Neuronal stem cell (in vitro differentiated cells): ENCODE measurements at regions not wholly inside any gene's neighbourhood (a gene's known extent, or its start where the extent isn't known, plus 50 kb on each side); places are given as distances from the start of the nearest gene placed in this dataset.

Experiments used
- DNase-seq: peaks from one replicate; pipeline ENCODE4 v3.0.0-alpha.2; 2013; ENCODE audit warnings: low spot score
- H2AFZ ChIP-seq: one replicate; pipeline ENCODE4 v1.6.1; 2013; ENCODE audit warnings: mild to moderate bottlenecking, low read length, inconsistent platforms
- H2AK5ac ChIP-seq: 2 replicates; pipeline ENCODE4 v1.6.1; 2013; ENCODE audit warnings: low read depth, mild to moderate bottlenecking, inconsistent platforms, low read length, moderate library complexity, mixed read lengths
- H2BK120ac ChIP-seq: 2 replicates; pipeline ENCODE4 v1.6.1; 2013; ENCODE audit warnings: low read depth, mild to moderate bottlenecking, inconsistent platforms, low read length, moderate library complexity, mixed read lengths
- H2BK12ac ChIP-seq: one replicate; pipeline ENCODE4 v1.6.1; 2013; ENCODE audit warnings: low read length, inconsistent platforms
- H2BK15ac ChIP-seq: 2 replicates; pipeline ENCODE4 v1.6.1; 2013; ENCODE audit warnings: mild to moderate bottlenecking, low read length, inconsistent platforms, mixed read lengths
- H2BK5ac ChIP-seq: one replicate; pipeline ENCODE4 v1.6.1; 2013; ENCODE audit warnings: inconsistent platforms, mild to moderate bottlenecking, low read length, moderate library complexity
- H3K14ac ChIP-seq: one replicate; pipeline ENCODE4 v1.6.1; 2013; ENCODE audit warnings: low read length, inconsistent platforms
- H3K18ac ChIP-seq: 2 replicates; pipeline ENCODE4 v1.6.1; 2013; ENCODE audit warnings: low read length, inconsistent platforms
- H3K23ac ChIP-seq: 2 replicates; pipeline ENCODE4 v1.6.1; 2013; ENCODE audit warnings: low read depth, mild to moderate bottlenecking, mixed read lengths, low read length, inconsistent platforms; ENCODE audit not compliant: poor library complexity
- H3K27ac ChIP-seq: replicated peaks from 3 replicates; pipeline ENCODE4 v1.5.1; 2013; ENCODE audit warnings: low read length, inconsistent platforms
- H3K27me3 ChIP-seq, 3 experiments: 2 replicates each; pipeline ENCODE4 v1.6.1; 2013; ENCODE audit warnings: low read length in 3 of 3, mild to moderate bottlenecking in 2 of 3, inconsistent platforms in 1 of 3, low read depth in 1 of 3, mixed read lengths in 1 of 3, moderate library complexity in 1 of 3; ENCODE audit not compliant: control insufficient read depth in 3 of 3, insufficient read depth in 3 of 3
- H3K36me3 ChIP-seq, 2 donors: replicated peaks in 1 of 2; 2 replicates each; pipeline ENCODE4 v1.6.1; 2013; ENCODE audit warnings: low read length in 2 of 2; ENCODE audit not compliant: control insufficient read depth in 2 of 2, insufficient read depth in 2 of 2
- H3K4ac ChIP-seq: 2 replicates; pipeline ENCODE4 v1.6.1; 2013; ENCODE audit warnings: inconsistent platforms, mild to moderate bottlenecking, low read length, moderate library complexity
- H3K4me1 ChIP-seq, 2 donors: 1 replicate in 1 of 2; 2 replicates in 1 of 2; pipeline ENCODE4 v1.6.1; 2013; ENCODE audit warnings: low read length in 2 of 2, low read depth in 1 of 2; ENCODE audit not compliant: control insufficient read depth in 2 of 2, insufficient read depth in 1 of 2
- H3K4me2 ChIP-seq: one replicate; pipeline ENCODE4 v1.6.1; 2013; ENCODE audit warnings: mild to moderate bottlenecking, low read length, inconsistent platforms; ENCODE audit not compliant: insufficient read depth, poor library complexity, severe bottlenecking
- H3K4me3 ChIP-seq, 2 donors: 2 replicates each; pipeline ENCODE4 v1.5.1; 2013; ENCODE audit warnings: low read length in 2 of 2, mild to moderate bottlenecking in 2 of 2, inconsistent platforms in 1 of 2, moderate library complexity in 1 of 2
- H3K79me1 ChIP-seq: one replicate; pipeline ENCODE4 v1.6.1; 2013; ENCODE audit warnings: low read depth, mild to moderate bottlenecking, inconsistent platforms, low read length, moderate library complexity
- H3K9ac ChIP-seq: one replicate; pipeline ENCODE4 v1.6.1; 2013; ENCODE audit warnings: mild to moderate bottlenecking, low read depth, low read length, inconsistent platforms; ENCODE audit not compliant: poor library complexity
- H3K9me3 ChIP-seq, 2 donors: replicated peaks in 1 of 2; 2 replicates each; pipeline versions ENCODE3 to v1.6.1; 2013; ENCODE audit warnings: low read length in 2 of 2, mild to moderate bottlenecking in 2 of 2, inconsistent platforms in 1 of 2, low read depth in 1 of 2, mixed read lengths in 1 of 2, moderate library complexity in 1 of 2; ENCODE audit not compliant: control insufficient read depth in 2 of 2, insufficient read depth in 1 of 2
- H4K8ac ChIP-seq: one replicate; pipeline ENCODE4 v1.6.1; 2013; ENCODE audit warnings: low read depth, mild to moderate bottlenecking, inconsistent platforms, low read length, moderate library complexity
- H4K91ac ChIP-seq: one replicate; pipeline ENCODE4 v1.6.1; 2013; ENCODE audit warnings: low read length, low read depth, mild to moderate bottlenecking, inconsistent platforms; ENCODE audit not compliant: poor library complexity
- WGBS, 2 donors: extraction: QIAGEN DNeasy Blood & Tissue Kit; methylation state at CpG; one replicate each; pipeline ENCODE4 v1.1.7; 2013; ENCODE audit warnings: missing lambda C conversion rate in 2 of 2, mixed read lengths in 1 of 2; ENCODE audit not compliant: insufficient read length in 2 of 2, insufficient replicate concordance in 1 of 2; ENCODE audit errors: extremely low coverage in 2 of 2; 5-methylcytosine and 5-hydroxymethylcytosine counted together

DNA sequence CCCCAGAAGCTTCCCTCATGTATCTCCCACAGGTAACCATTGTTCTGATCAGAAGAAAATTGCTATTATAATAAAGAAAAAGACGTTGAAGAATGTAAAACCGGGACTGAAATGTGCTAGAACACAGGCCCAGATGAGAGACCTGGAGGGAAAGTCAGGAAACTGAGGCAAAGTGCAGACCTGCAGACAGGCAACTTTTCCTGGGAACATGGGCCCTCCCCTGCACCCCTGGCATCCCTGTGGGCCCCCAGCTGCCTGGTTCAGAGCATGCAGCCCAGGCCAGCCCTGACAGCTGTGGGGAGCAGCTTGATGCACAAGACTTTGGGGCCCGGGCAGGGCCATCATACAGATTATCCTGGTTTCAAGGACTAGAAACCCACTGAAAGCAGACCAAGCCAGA, 212.2 kb downstream of the CDC5L start:
- no peak overlapping the region for H3K14ac ChIP-seq
- no peak overlapping the region for H2BK12ac ChIP-seq
- no peak for DNase-seq
- H3K36me3 ChIP-seq: no peaks in the 10 kb centered on the region
- peaks cover 0 to 4% (median 0%) of the 10 kb centered on the region in 3 experiments for H3K27me3 ChIP-seq
- no peak overlapping the region for H3K4ac ChIP-seq
- no peak overlapping the region for H3K9ac ChIP-seq
- H2BK5ac ChIP-seq: no peak overlapping the region
- no peak overlapping the region for H4K8ac ChIP-seq
- no peak overlapping the region for H4K91ac ChIP-seq
- H3K9me3 ChIP-seq: peaks cover 0 to 2% of the 10 kb centered on the region in 2 donors
- no peak overlapping the region for H3K4me2 ChIP-seq
- H3K79me1 ChIP-seq: no peaks in the 10 kb centered on the region
- no CpG with 5 or more reads among the region's 3 CpGs for WGBS, 2 donors
- H3K18ac ChIP-seq: peak overlapping the region; percentile 53
- H3K23ac ChIP-seq: no peak overlapping the region
- H2AK5ac ChIP-seq: no peak overlapping the region
- no peak overlapping the region for H3K4me3 ChIP-seq
- no peak overlapping the region for H2AFZ ChIP-seq
- H3K27ac ChIP-seq: no peak overlapping the region
- H2BK120ac ChIP-seq: no peak overlapping the region
- no peak overlapping the region for H2BK15ac ChIP-seq
- peaks cover 0 to 4% of the 10 kb centered on the region in 2 donors for H3K4me1 ChIP-seq

DNA sequence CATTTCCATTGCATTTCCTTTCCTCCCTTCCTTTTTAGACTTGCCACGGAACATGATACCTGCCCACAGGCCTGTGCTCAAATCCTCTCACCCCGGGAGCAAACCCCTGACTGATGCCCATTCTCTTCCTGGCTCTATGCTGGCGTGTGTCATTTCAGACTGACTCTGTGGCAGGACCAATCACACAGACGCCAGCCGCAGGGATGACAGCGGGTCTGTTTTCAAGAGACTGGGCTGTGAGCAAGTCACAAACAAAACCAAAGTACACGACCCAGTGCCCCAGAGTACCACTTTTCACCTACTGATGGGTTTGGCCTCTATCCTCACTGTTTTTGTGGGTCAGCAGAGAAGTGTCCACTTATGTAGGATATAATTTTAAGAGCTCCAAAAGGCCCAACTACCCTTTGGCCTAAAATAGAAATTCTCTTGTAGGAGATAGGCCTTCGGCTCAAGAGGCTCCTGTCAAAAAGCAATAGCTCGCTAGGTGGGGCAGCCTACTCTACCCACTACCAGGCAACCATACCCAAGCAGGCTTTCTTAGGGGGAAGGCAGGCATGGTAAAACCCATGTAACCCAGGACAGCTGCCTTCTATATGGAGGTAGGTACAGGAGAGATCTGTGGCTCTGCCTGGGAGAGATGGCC, 215.7 kb downstream of the CDC5L start:
- Histone ChIP-seq H2BK120ac (no peak overlapping the region), H3K9me3 (no peaks in the 10 kb centered on the region), H3K4ac (no peak overlapping the region), H3K4me2 (no peak overlapping the region), H3K23ac (no peak overlapping the region), H2BK12ac (no peak overlapping the region), H3K27ac (no peak overlapping the region), H3K9ac (no peak overlapping the region), H4K8ac (no peak overlapping the region), H2AFZ (no peak overlapping the region), H2BK15ac (no peak overlapping the region), H3K4me1 (no peaks in the 10 kb centered on the region), H3K4me3 (no peak overlapping the region), H3K18ac (no peak overlapping the region), H3K36me3 (no peaks in the 10 kb centered on the region), H3K27me3 (peaks cover 0 to 4% (median 0%) of the 10 kb centered on the region in 3 experiments), H3K79me1 (no peaks in the 10 kb centered on the region), H4K91ac (no peak overlapping the region), H2AK5ac (no peak overlapping the region), H3K14ac (no peak overlapping the region), H2BK5ac (no peak overlapping the region)
- no peak for DNase-seq
- no CpG with 5 or more reads among the region's 9 CpGs for WGBS, 2 donors

DNA sequence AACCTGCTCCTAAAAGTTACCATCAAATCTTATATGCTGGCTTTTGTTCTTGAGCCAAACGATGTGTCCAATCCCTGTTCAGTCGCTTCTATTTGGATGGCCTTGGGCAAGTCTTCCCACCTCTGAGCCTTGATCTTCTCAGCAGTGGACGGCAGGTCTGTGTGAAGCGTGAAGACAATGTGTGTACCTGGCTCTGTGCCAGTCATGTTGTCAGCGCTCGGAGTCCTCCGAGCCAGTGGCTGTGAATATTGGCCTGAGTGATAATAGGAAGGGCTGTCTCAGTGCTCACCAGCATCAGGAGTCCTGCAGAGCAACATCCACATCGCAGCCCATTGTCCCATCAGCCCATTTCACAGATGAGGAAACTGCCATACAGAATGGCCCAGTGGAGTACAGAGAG, 219.0 kb downstream of the CDC5L start:
- WGBS, 2 donors: no CpG with 5 or more reads among the region's 8 CpGs
- peaks cover 0 to 4% (median 0%) of the 10 kb centered on the region in 3 experiments for H3K27me3 ChIP-seq
- H2BK5ac ChIP-seq: no peak overlapping the region
- no peak overlapping the region for H2AK5ac ChIP-seq
- H4K91ac ChIP-seq: no peak overlapping the region
- no peak overlapping the region for H3K4me3 ChIP-seq
- H4K8ac ChIP-seq: no peak overlapping the region
- no peak overlapping the region for H2BK15ac ChIP-seq
- no peak overlapping the region for H2BK120ac ChIP-seq
- no peak overlapping the region for H3K27ac ChIP-seq
- H3K14ac ChIP-seq: no peak overlapping the region
- H2AFZ ChIP-seq: no peak overlapping the region
- H3K23ac ChIP-seq: no peak overlapping the region
- no peak overlapping the region for H3K9ac ChIP-seq
- H3K9me3 ChIP-seq: no peaks in the 10 kb centered on the region
- no peak overlapping the region for H3K18ac ChIP-seq
- H3K4me2 ChIP-seq: no peak overlapping the region
- no peaks in the 10 kb centered on the region for H3K79me1 ChIP-seq
- H3K36me3 ChIP-seq: no peaks in the 10 kb centered on the region
- H3K4me1 ChIP-seq: no peaks in the 10 kb centered on the region
- no peak overlapping the region for H2BK12ac ChIP-seq
- H3K4ac ChIP-seq: no peak overlapping the region
- DNase-seq: no peak

DNA sequence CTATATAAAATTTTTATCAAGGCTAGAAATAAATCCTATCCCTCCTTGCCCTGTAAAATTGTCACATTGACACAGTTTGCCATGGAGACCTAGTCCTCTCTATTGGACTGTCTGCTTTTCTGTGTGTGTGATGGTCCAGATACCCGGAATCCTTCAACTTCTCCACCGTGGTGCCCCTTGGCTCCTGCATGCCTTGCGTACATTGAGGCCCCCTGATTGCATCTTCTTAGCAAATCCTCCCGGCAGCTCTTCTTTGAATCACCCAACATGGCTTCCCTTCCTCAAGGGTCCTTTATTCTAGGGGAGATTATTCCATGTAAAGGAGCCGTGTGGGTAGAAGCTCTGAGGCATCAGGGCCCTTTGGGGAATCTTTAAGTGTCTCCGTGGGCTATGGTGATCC, 219.5 kb downstream of the CDC5L start:
- Histone ChIP-seq H2BK5ac (no peak overlapping the region), H4K91ac (no peak overlapping the region)
- no peak for DNase-seq

More for the DNA sequence above, 219.5 kb downstream of the CDC5L start:
- H3K18ac ChIP-seq: no peak overlapping the region
- no peaks in the 10 kb centered on the region for H3K79me1 ChIP-seq
- no peak overlapping the region for H3K4me2 ChIP-seq
- no peak overlapping the region for H3K4ac ChIP-seq
- no peak overlapping the region for H2BK120ac ChIP-seq
- H3K23ac ChIP-seq: no peak overlapping the region
- H3K36me3 ChIP-seq: no peaks in the 10 kb centered on the region
- H2BK15ac ChIP-seq: no peak overlapping the region
- H4K8ac ChIP-seq: no peak overlapping the region
- no peaks in the 10 kb centered on the region for H3K4me1 ChIP-seq
- no peak overlapping the region for H2AFZ ChIP-seq
- peaks cover 0 to 4% (median 0%) of the 10 kb centered on the region in 3 experiments for H3K27me3 ChIP-seq
- no peaks in the 10 kb centered on the region for H3K9me3 ChIP-seq
- H2AK5ac ChIP-seq: no peak overlapping the region
- H2BK12ac ChIP-seq: no peak overlapping the region
- WGBS, 2 donors: no CpG with 5 or more reads among the region's 6 CpGs
- no peak overlapping the region for H3K14ac ChIP-seq
- H3K4me3 ChIP-seq: no peak overlapping the region
- no peak overlapping the region for H3K9ac ChIP-seq
- no peak overlapping the region for H3K27ac ChIP-seq
